HUES6 (cell line): ENCODE measurements at regions not wholly inside any gene's neighbourhood (a gene's known extent, or its start where the extent isn't known, plus 50 kb on each side); places are given as distances from the start of the nearest gene placed in this dataset.
"Not testable (repeated sequence)": the region's sequence is repeated elsewhere in the genome, so short reads cannot be mapped to it uniquely, and the experiment has no call there.

Source experiments
- H3K27ac ChIP-seq: 2 replicates; pipeline ENCODE4 v1.7.0; 2013; ENCODE audit warnings: low read depth, mild to moderate bottlenecking, low read length, inconsistent platforms
- H3K27me3 ChIP-seq: 2 replicates; pipeline ENCODE4 v1.6.1; 2013; ENCODE audit warnings: low read length; ENCODE audit not compliant: control insufficient read depth, insufficient read depth
- H3K36me3 ChIP-seq: 2 replicates; pipeline ENCODE4 v1.6.1; 2013; ENCODE audit warnings: low read length; ENCODE audit not compliant: control insufficient read depth, insufficient read depth
- H3K4me1 ChIP-seq: 2 replicates; pipeline ENCODE4 v1.6.1; 2013; ENCODE audit warnings: low read length; ENCODE audit not compliant: control insufficient read depth, insufficient read depth
- H3K4me3 ChIP-seq: 2 replicates; pipeline ENCODE4 v1.5.1; 2013; ENCODE audit warnings: low read depth, low read length
- H3K9ac ChIP-seq: one replicate; pipeline ENCODE4 v1.6.1; 2013; ENCODE audit warnings: mild to moderate bottlenecking, low read length
- H3K9me3 ChIP-seq: 2 replicates; pipeline ENCODE4 v1.6.1; 2013; ENCODE audit warnings: low read depth, low read length; ENCODE audit not compliant: control insufficient read depth, insufficient read depth

GRCh38 chr12:25887367-25887766 lies 71.1 kb upstream of the RASSF8 start:
- Histone ChIP-seq H3K36me3 (no peaks in the 10 kb centered on the region), H3K9me3 (peaks cover 11% of the 10 kb centered on the region), H3K9ac (no peak overlapping the region), H3K4me1 (peaks cover 41% of the 10 kb centered on the region), H3K4me3 (peak overlapping the region; percentile 21; the same call in 1 of the 2 replicates), H3K27me3 (no peaks in the 10 kb centered on the region), H3K27ac (peak overlapping the region; percentile 71)

GRCh38 chr12:25889185-25889584 lies 69.3 kb upstream of the RASSF8 start:
- peaks cover 11% of the 10 kb centered on the region for H3K9me3 ChIP-seq
- no peak overlapping the region for H3K27ac ChIP-seq
- H3K9ac ChIP-seq = no peak overlapping the region
- H3K4me1 ChIP-seq = peaks cover 41% of the 10 kb centered on the region
- H3K27me3 ChIP-seq = no peaks in the 10 kb centered on the region
- no peak overlapping the region for H3K4me3 ChIP-seq
- no peaks in the 10 kb centered on the region for H3K36me3 ChIP-seq

- H3K27ac ChIP-seq, H3K27me3 ChIP-seq: not testable (repeated sequence)
Measured at GRCh38 chr12:25891095-25891494, 67.4 kb upstream of the RASSF8 start.

GRCh38 chr12:25894759-25895158 lies 63.7 kb upstream of the RASSF8 start:
- Histone ChIP-seq H3K9me3 (peaks cover 19% of the 10 kb centered on the region), H3K4me3 (no peak overlapping the region), H3K27ac (no peak overlapping the region), H3K9ac (no peak overlapping the region), H3K27me3 (no peaks in the 10 kb centered on the region), H3K36me3 (no peaks in the 10 kb centered on the region), H3K4me1 (no peaks in the 10 kb centered on the region)

More at GRCh38 chr12:25891095-25891494, 67.4 kb upstream of the RASSF8 start:
- peaks cover 24% of the 10 kb centered on the region for H3K4me1 ChIP-seq
- not testable (repeated sequence) for H3K36me3 ChIP-seq, H3K4me3 ChIP-seq, H3K9ac ChIP-seq
- peaks cover 11% of the 10 kb centered on the region for H3K9me3 ChIP-seq

- Histone ChIP-seq H3K36me3 (no peaks in the 10 kb centered on the region), H3K9me3 (peaks cover 9% of the 10 kb centered on the region), H3K9ac (no peak overlapping the region), H3K27ac (no peak overlapping the region), H3K27me3 (no peaks in the 10 kb centered on the region), H3K4me3 (no peak overlapping the region), H3K4me1 (no peaks in the 10 kb centered on the region)
Measured at GRCh38 chr12:25896981-25897380, 61.5 kb upstream of the RASSF8 start.

GRCh38 chr12:25903603-25904245 lies 54.8 kb upstream of the RASSF8 start:
- H3K27ac ChIP-seq = no peak overlapping the region
- H3K4me3 ChIP-seq = no peak overlapping the region
- H3K27me3 ChIP-seq = no peaks in the 10 kb centered on the region
- H3K9ac ChIP-seq = no peak overlapping the region
- H3K9me3 ChIP-seq = no peaks in the 10 kb centered on the region
- no peaks in the 10 kb centered on the region for H3K4me1 ChIP-seq
- no peaks in the 10 kb centered on the region for H3K36me3 ChIP-seq

- H3K36me3 ChIP-seq = no peaks in the 10 kb centered on the region
- no peaks in the 10 kb centered on the region for H3K9me3 ChIP-seq
- no peaks in the 10 kb centered on the region for H3K27me3 ChIP-seq
- no peak overlapping the region for H3K27ac ChIP-seq
- no peak overlapping the region for H3K9ac ChIP-seq
- H3K4me3 ChIP-seq = no peak overlapping the region
- H3K4me1 ChIP-seq = no peaks in the 10 kb centered on the region
Measured at GRCh38 chr12:25904442-25904841, 54.0 kb upstream of the RASSF8 start.

- Histone ChIP-seq H3K36me3 (no peaks in the 10 kb centered on the region), H3K9ac (no peak overlapping the region), H3K4me3 (no peak overlapping the region), H3K27ac (no peak overlapping the region), H3K27me3 (no peaks in the 10 kb centered on the region), H3K4me1 (no peaks in the 10 kb centered on the region), H3K9me3 (no peaks in the 10 kb centered on the region)
Measured at GRCh38 chr12:25906651-25907340, 51.7 kb upstream of the RASSF8 start.
